ENCODE measurements at regions not wholly inside any gene's neighbourhood (a gene's known extent, or its start where the extent isn't known, plus 50 kb on each side); places are given as distances from the start of the nearest gene placed in this dataset.

DNA sequence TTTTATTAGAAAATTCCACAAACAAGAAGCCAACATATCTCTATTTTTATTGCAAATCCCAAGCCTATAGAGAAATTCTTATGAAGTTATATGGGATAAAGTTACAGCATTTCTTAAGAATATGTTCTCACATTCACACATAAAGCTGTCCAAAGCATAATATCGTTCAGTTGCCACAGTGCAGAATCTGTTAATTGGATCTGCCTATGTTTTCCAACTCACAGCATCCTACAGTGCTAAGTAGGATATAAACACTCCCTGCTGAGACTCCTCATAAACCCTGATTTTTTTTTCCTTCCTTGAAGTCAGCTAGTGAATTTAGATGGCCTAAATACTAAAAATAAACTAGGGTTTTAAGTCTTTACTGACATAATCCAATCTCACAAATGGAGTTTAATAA is 307.9 kb downstream of the PDGFC start:
- TF ChIP-seq, protein P1, sequence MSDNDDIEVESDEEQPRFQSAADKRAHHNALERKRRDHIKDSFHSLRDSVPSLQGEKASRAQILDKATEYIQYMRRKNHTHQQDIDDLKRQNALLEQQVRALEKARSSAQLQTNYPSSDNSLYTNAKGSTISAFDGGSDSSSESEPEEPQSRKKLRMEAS (IDR thresholded peaks at IDR 0.05): no peak
- TF ChIP-seq EGR1 (IDR thresholded peaks at IDR 0.05): no peak
- TF ChIP-seq, protein P2, sequence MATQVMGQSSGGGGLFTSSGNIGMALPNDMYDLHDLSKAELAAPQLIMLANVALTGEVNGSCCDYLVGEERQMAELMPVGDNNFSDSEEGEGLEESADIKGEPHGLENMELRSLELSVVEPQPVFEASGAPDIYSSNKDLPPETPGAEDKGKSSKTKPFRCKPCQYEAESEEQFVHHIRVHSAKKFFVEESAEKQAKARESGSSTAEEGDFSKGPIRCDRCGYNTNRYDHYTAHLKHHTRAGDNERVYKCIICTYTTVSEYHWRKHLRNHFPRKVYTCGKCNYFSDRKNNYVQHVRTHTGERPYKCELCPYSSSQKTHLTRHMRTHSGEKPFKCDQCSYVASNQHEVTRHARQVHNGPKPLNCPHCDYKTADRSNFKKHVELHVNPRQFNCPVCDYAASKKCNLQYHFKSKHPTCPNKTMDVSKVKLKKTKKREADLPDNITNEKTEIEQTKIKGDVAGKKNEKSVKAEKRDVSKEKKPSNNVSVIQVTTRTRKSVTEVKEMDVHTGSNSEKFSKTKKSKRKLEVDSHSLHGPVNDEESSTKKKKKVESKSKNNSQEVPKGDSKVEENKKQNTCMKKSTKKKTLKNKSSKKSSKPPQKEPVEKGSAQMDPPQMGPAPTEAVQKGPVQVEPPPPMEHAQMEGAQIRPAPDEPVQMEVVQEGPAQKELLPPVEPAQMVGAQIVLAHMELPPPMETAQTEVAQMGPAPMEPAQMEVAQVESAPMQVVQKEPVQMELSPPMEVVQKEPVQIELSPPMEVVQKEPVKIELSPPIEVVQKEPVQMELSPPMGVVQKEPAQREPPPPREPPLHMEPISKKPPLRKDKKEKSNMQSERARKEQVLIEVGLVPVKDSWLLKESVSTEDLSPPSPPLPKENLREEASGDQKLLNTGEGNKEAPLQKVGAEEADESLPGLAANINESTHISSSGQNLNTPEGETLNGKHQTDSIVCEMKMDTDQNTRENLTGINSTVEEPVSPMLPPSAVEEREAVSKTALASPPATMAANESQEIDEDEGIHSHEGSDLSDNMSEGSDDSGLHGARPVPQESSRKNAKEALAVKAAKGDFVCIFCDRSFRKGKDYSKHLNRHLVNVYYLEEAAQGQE (IDR thresholded peaks at IDR 0.05; ENCODE audit: low read depth): no peak
- no peak for TF ChIP-seq TCF12 (IDR thresholded peaks at IDR 0.05; ENCODE audit: low read depth)
- no peak for TF ChIP-seq FOXM1 (IDR thresholded peaks at IDR 0.05; ENCODE audit: borderline replicate concordance, low read depth)
- TF ChIP-seq RAD21 (IDR thresholded peaks at IDR 0.05; ENCODE audit: low read depth): no peak
- no peak for TF ChIP-seq NFIC (IDR thresholded peaks at IDR 0.05)
- TF ChIP-seq EP300 (IDR thresholded peaks at IDR 0.05; ENCODE audit: borderline replicate concordance): no peak
- no peak for TF ChIP-seq CEBPB (IDR thresholded peaks at IDR 0.05)
- no peak for TF ChIP-seq CREB1 (IDR thresholded peaks at IDR 0.05; ENCODE audit: low read depth)

Data from Ishikawa (cell line).